ENCODE measurements at regions not wholly inside any gene's neighbourhood (a gene's known extent, or its start where the extent isn't known, plus 50 kb on each side); places are given as distances from the start of the nearest gene placed in this dataset.

DNA sequence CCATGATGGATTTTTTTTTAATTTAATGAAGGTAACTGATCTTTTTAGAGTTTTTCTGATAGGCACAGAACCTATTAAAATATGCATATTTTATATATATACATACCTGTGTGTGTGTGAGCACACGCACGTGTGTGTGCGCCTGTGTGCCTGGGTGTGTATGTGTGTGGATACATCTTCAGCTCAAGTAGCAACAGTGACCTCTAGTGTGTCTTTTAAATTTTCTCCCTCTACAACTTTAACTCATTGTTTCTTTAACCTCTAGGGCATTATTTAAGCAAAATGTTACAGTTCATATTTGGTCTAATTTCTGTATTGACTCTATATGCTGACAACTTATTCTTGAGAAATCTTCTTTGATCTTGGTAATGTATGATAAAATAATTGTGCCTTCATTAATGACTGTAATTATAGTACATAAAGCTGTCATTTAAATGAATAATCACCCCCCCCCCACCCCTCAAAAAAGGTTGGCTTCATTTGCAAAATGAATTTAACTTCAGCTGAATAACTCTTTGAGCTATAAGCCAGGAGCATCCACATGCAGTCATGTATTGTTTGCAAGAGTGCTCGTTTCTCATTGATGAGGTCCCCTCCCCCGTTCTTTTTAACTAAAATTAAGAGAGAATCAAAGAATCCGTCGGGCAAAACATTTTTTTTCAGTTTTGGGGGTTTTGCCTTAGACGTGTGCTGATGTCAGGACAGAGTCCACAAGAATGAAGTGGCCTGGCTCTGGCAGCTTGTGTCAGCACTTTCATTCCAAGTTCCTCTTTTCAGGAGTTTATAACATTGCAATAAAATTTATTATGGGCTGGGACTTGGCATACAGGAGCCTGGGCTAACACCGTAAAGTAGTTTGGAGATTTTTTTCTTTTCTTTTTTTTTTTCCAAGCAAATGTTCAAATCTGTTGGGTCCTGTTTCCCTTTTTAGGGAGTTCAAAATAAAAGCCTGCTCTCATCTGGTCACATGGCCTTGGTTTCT is 80.0 kb downstream of the ETAA1 start:
- Histone ChIP-seq H3K4me1 (peaks cover 0 to 26% (median 18%) of the 10 kb centered on the region in 4 donors), H3K27me3 (no peaks in the 10 kb centered on the region), H3K36me3 (no peaks in the 10 kb centered on the region), H3K4me3 (no peak overlapping the region), H3K27ac (peak overlapping the region in 2 of 4 donors; percentile 56 to 66), H3K9me3 (no peaks in the 10 kb centered on the region)
- WGBS, 2 donors = 8 to 30% methylated on average over 9 of the region's 9 CpGs
- intact Hi-C loops (cut with DNase I) = loop anchor here (10.0 kb wide), 1 partner anchor 1752 kb away; no protein-coding TSS in a partner anchor
- TF ChIP-seq CTCF (IDR thresholded peaks at IDR 0.05) (peak in 3 of 4 experiments; percentile 34 to 47 (median 37)), POLR2A (IDR thresholded peaks at IDR 0.05) (no peak), POLR2AphosphoS5 (IDR thresholded peaks at IDR 0.05) (peak in 1 of 4 donors; percentile 9)
- peak; percentile 64 for DNase-seq

GRCh38 chr2:67479261-67479660 is 82.1 kb downstream of the ETAA1 start:
- WGBS, 2 donors = 45 to 68% methylated on average over 1 of the region's 1 CpG
- Histone ChIP-seq H3K4me3 (no peak overlapping the region), H3K27me3 (no peaks in the 10 kb centered on the region), H3K9me3 (no peaks in the 10 kb centered on the region), H3K36me3 (no peaks in the 10 kb centered on the region), H3K4me1 (peaks cover 0 to 26% (median 18%) of the 10 kb centered on the region in 4 donors), H3K27ac (peak overlapping the region in 1 of 4 donors; percentile 51)
- DNase-seq = no peak
- TF ChIP-seq CTCF (IDR thresholded peaks at IDR 0.05) = no peak
- no peak for TF ChIP-seq POLR2A (IDR thresholded peaks at IDR 0.05)
- TF ChIP-seq POLR2AphosphoS5 (IDR thresholded peaks at IDR 0.05) = no peak
- no peak for TF ChIP-seq EP300 (IDR thresholded peaks at IDR 0.05)
- intact Hi-C loops (cut with DNase I) = loop anchor here (10.0 kb wide), 1 partner anchor 1754 kb away; no protein-coding TSS in a partner anchor

DNA sequence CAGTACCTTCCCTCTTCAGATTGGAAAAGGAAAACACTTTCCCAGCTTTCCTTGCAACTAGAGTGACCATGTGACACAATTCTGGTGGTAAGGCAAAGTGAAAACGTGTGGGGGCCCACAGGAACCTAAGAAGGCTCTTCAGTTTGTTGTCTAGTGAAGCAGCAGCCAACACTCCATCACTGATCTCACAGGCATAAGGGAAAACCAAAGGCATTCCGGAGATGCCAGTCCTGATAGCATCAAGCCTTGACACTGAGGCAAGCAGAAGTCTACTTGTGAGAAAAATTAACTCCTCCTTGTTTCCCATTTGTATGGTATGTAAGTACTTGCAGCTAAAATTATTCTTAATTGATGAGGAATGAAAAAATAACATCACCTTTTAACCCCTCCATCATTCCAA is 88.3 kb downstream of the ETAA1 start:
- no peak overlapping the region for H3K4me3 ChIP-seq
- 55 to 59% methylated on average over 2 of the region's 2 CpGs for WGBS, 2 donors
- H3K27ac ChIP-seq = no peak overlapping the region
- TF ChIP-seq EP300 (IDR thresholded peaks at IDR 0.05) = no peak
- no peak for TF ChIP-seq CTCF (IDR thresholded peaks at IDR 0.05)
- no peak for TF ChIP-seq POLR2A (IDR thresholded peaks at IDR 0.05)
- TF ChIP-seq POLR2AphosphoS5 (IDR thresholded peaks at IDR 0.05) = no peak
- H3K36me3 ChIP-seq = no peaks in the 10 kb centered on the region
- H3K9me3 ChIP-seq = no peaks in the 10 kb centered on the region
- no peaks in the 10 kb centered on the region for H3K27me3 ChIP-seq
- intact Hi-C loops (cut with DNase I) = no loop called here
- H3K4me1 ChIP-seq = peaks cover 0 to 6% (median 0%) of the 10 kb centered on the region in 4 donors
- no peak for DNase-seq

- TF ChIP-seq POLR2A (IDR thresholded peaks at IDR 0.05) (no peak), POLR2AphosphoS5 (IDR thresholded peaks at IDR 0.05) (no peak), CTCF (IDR thresholded peaks at IDR 0.05) (no peak), EP300 (IDR thresholded peaks at IDR 0.05) (no peak)
- Histone ChIP-seq H3K4me3 (no peak overlapping the region), H3K4me1 (peaks cover 0 to 6% (median 0%) of the 10 kb centered on the region in 4 donors), H3K27me3 (no peaks in the 10 kb centered on the region), H3K36me3 (no peaks in the 10 kb centered on the region), H3K9me3 (no peaks in the 10 kb centered on the region), H3K27ac (no peak overlapping the region)
- no peak for DNase-seq
- intact Hi-C loops (cut with DNase I) = no loop called here
- WGBS, 2 donors = 79 to 93% methylated on average over 1 of the region's 1 CpG
Observed at GRCh38 chr2:67486041-67486796, 89.1 kb downstream of the ETAA1 start.

All from sigmoid colon (tissue), 6 donors.